H1 (cell line): ENCODE measurements at regions not wholly inside any gene's neighbourhood (a gene's known extent, or its start where the extent isn't known, plus 50 kb on each side); places are given as distances from the start of the nearest gene placed in this dataset.

Source experiments
- POU5F1 ChIP-seq: IDR thresholded peaks from 2 replicates; pipeline ENCODE4 v1.6.1; 2011; ENCODE audit warnings: low read depth, mild to moderate bottlenecking, low read length, moderate library complexity
- SIX5 ChIP-seq: IDR thresholded peaks from 2 replicates; pipeline ENCODE4 v1.6.1; 2011; ENCODE audit warnings: mild to moderate bottlenecking, low read depth, low read length
- YY1 ChIP-seq: IDR thresholded peaks from 2 replicates; pipeline ENCODE4 v1.6.1; 2011; ENCODE audit warnings: low read depth, mild to moderate bottlenecking, low read length

DNA sequence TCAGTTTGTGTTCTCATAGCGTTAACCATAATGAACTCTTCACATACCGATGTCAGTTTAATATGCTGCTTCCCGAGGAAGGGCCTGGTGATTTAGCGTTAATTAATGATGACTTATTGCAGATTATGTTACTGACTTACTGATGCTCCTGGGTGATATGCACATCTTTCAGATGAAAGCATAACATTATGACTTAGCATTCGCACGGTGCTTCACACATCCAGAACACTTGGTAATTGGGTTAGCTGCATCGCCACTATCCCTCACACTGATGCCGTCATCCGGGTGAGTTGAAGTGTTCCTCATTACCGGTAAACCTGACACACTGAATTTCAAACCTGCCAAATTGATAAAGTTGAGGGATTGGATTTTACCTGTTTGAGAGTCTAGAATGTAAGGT, 239.0 kb upstream of the PODXL start:
- no peak for TF ChIP-seq YY1
- TF ChIP-seq POU5F1: no peak
- TF ChIP-seq SIX5: no peak
